ENCODE measurements at regions not wholly inside any gene's neighbourhood (a gene's known extent, or its start where the extent isn't known, plus 50 kb on each side); places are given as distances from the start of the nearest gene placed in this dataset.

DNA sequence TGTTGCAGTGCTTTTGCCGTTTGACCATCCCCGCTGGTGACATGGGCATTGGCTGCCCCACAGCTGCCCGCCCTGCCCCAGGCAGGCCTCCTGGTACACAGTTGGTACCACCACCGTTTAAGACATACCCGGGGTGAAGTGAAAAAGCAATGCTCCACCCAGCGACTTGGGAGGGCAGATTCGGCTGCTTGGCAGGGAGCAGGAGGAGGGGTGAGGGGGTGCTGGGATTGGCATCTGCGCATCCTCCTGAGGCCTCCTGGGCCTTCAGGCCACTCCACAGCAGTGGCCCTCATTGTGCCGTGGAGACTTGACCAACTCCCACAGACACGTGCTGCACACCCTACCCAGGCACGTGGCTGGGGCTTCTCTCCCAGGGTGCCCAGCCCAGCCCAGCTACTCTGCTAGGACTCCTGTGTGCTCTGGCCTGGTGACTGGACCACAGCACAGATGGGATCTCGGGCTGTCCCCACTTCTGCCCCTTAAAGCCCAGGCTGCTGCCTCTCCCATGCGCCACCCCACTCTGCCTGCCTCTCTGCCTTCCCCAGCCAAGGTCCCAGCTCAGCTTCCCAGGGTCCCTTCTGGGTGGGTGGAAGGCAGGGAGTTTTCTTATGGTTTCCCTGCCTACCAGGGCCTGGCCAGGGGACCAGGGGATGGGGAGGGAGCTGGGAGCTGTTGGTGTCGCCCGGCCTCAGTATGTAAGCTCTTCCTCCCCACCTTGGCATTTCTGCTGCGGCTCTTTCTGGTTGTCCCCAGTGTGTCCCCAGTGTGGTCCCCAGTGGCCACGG, 157.0 kb upstream of the HS6ST1 start:
- peak; percentile 14 for DNase-seq

DNA sequence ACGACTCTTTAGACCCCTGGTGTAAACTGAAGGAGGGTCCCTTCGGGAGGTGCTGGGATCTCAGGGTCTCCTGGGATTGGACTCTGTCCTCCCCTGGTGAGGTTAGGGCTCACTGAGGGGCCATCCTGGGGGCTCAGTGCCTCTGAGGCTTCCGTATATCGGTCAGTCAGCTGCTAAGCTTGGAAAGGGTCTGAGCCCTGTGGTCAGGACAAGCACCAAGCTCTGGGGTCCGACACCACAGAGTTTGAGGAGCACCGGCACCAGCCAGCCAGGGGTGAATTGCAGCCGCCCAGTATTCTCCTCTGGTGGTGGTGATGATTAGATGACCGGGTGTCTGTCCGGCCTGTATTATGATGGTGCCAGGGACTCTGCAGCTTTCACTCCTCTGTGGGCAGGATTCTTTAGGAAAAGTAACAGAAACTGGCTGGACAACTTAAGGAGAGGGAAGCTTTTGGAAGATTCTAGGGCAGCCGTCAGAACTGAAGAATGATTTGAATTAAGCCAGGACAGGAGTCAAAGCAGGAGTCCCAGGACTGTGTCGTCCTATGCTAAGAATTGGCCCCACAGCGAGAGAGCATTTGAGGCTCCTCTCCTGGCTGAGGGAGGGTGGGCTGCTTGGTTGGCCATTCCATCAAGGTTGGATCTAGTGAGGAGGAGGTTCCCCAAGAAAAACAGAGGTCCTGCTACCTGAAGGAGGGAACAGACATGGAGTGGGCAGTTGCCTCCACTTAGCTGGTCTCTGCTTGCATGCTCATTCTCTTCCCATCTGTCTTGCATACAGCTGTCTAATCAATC, 158.6 kb upstream of the HS6ST1 start:
- DNase-seq, result peak; percentile 14

DNA sequence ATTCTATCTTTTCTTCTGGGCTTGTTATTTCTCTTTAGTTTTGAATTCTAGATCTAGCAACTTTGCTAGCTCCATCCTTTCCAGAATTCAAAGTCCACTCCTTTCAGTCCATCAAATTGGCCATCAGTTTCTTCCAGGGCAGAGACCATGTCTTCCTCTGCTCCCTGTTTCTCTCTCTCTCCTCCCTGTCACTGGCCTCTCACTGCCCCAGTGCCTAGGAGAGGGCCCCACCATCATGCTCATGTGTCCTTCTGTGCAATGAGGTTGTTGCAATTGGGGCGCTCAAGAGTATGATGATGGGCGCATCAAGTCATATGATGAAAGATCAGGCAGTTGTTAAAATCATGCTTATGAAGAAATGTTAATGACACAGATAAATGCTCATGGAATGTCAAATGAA, 159.2 kb upstream of the HS6ST1 start:
- no peak for DNase-seq

DNA sequence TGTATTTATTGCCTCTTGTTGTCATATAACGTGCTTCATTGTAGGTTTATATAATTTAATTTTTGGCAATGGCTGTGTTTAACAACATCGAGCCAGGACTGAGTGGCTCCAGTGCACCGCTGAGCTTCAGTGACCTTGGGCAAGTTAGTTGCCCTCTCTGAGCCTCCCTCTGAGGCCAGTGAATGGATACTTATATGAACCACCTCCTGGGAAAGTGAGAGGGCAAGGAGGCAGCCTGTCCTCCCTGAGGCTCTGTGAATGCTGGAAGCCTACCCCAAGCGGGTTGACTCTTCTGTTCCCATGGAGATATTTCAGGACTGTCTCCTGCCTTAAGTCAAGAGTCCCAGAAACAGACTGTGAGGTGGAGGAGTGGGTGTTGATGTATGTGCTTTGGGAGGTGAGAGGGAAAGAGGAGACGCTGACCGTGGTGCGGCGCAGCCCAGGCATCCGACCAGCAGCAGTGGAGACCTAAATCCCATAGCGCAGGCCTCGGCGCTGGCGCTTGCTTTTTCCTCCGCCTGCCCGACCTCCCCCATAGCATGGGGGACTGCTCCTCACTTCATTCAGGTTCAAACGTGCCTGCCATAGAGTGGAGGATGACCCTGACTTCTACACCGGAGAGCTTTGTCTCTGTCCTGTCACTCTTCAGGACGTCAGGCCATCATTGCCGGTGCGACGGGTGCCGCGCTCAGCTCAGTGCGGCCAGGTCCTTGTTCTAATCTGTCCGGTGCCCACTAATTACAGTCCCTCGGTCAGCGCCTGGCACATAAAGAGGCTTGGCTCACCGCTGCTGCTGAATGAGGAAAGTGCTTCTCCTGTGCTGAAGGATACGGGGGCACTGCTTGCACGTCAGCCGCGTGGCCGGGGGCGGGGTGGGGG, 167.3 kb upstream of the HS6ST1 start:
- no peak for DNase-seq

DNA sequence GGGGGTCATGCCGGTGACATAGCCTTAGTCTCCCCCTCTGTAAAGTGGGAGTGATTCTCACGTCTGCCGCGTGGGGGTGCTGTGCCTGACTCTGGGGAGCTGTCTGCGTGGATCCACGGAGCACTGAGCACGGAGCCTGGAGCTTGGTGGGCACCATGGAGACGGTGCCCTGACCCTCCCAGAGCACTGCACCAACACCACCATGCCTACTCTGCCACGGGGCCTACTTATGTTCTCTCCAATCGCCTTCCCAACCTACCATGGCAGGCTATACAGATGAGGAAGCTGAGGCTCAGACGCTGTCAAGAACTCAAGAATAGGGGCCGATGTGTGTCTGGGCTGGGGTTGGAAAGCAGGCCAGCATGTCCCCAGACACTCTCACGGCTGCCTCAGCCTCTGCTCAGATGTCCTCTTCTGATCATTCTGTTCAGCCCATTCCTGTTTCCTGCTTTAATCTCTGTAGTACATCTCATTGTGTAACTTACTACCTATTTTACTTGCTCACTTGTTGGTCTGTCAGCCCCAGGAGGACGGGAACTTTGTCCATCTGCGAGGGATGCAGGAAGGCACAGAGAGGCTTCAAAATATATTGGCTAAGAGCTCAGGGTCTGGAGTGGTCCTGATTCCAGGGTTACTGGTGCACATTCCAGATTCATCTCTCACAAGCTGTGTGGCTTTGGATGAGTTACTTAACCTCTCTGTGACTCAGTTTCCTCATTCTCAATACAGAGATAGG, 168.1 kb upstream of the HS6ST1 start:
- DNase-seq, result no peak

DNA sequence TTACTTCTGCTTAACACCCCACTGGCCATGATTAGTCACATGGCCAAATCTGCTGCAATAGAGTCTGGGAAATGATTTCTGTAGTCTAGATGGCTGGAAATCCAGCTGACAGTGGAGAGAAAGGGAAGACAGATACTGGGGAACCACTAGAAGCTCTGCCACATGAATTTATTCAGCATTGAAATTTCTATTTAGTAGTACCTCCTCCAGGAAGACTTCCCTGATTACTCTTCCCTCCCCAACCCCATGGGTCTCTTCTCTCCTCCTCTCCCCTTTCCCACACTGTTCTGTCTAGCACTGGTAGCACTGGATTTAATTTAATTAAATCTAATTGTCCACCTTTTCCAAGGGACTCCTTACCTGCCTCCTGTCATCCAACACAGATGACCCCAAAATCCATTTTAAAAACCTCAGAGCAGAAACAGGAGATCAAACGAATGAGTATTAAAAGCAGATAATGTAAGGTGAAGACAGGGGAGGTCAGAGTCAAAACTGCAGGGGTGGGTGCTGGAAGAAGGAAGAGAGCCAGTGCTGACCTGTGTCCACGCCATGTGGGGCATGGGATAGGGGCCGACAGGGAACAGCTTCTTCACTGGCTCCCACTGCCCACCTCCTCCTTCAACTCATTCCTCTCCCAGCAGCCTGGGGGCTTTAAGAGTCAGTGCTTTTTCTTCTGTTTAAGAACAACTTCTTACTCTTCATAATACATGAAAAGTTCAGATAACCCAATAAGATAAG, 169.2 kb upstream of the HS6ST1 start:
- DNase-seq, result peak; percentile 6

DNA sequence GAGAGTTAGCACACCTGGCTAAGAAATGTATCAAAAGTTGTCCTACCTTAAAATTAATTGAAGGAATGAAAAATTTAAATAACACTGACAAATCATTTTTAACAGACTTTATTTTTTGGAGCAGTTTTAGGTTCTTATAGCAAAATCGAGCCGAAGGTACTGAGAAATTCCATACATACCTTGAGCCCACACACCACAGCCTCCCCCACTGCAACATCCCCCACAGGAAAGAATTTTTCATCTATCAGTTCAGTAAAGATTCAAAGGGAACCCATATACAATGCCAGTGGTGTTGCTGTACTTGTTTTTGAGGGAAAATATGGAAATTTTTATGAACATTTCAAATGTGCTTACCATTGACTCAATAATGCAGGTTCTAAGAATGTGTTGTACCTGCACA, 169.8 kb upstream of the HS6ST1 start:
- DNase-seq, result no peak

DNA sequence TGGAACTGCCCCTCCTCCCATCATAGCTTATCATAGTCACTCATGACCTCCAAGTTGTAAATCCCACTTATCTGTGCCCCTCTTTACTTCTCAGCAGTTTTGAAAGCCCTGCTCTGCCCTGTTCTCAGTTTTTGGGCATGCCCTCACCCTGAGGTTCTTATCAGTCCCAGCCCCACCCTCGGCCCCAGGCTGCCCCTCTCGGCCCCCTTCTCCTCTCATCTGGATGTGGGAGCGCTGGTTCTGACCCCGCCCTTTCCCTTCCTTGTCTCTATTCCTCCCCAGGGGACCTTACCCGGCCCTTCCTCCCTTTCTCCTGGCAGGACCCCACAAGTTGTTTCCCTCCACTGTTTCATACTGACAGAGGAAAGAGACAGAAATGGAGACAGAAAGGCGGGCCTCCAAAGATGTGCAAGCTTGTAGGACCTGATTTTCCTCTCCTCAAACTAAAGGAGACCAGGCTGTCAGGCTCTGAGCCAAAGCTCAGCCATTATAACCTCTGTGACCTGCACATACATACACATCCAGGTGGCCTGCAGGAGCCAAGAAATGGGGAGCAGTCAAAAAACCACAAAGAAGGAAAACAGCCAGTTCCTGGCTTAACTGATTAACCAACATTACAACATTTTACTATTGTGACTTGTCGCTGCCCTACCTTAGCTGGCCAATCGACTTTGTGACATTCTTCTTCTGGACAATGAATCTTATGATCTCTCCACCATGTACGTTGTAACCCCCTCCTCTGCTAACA, 171.0 kb upstream of the HS6ST1 start:
- DNase-seq, result no peak

DNA sequence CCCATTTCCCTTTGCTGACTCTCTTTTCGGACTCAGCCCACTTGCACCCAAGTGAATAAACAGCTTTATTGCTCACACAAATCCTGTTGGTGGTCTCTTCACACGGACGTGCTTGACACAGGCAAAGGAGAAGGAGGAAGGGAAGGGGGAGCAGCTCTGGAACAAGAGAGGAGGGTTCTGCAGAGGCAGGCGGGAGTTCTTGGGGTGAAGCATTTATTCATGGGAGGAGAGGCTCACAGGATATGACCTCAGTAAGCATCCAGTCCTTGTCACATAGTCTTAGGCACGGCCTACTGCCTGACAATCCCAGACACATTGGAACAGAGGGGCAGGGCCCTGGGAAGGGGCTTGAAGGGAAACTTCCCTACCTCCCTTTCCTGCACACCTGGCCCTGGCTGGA, 171.7 kb upstream of the HS6ST1 start:
- DNase-seq, result no peak

DNA sequence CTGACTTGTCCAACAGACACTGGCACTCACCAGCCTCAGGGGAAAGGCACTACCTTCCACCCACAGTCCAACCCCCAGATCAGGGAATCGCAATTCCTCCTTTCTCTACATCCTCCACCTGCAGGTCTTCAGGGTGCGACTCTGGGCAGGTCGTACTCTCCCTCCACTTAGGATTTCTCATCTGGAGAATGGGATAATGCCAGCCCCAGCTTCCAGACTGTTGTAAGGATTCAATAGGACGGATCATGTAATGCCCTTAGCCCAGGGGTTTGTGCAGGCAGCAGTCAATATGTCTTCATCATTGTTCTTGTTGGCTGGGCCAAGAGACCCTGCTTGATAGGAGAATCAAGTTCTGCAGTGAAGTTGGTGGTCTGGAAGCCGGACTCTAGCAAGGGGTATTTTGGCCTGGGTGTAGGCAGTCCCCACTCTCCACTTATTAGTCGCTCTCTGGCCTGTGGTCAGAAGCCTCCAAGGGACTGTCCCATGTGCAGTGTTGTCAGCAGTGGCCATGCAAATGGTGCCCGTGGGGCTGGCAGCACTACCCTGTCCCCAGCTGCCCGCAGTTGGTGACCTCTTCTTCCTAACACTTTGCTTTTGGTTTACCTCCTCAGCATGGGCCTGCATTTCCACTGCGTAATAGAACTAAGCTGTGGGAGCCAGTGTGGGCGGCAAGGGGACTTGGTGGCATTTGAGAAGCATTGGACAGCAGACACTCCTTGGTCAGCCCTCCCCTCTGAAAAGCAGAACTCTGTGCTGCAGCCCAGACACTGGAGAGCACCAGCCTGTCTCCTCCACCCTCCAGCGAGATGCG, 172.4 kb upstream of the HS6ST1 start:
- DNase-seq, result no peak

DNA sequence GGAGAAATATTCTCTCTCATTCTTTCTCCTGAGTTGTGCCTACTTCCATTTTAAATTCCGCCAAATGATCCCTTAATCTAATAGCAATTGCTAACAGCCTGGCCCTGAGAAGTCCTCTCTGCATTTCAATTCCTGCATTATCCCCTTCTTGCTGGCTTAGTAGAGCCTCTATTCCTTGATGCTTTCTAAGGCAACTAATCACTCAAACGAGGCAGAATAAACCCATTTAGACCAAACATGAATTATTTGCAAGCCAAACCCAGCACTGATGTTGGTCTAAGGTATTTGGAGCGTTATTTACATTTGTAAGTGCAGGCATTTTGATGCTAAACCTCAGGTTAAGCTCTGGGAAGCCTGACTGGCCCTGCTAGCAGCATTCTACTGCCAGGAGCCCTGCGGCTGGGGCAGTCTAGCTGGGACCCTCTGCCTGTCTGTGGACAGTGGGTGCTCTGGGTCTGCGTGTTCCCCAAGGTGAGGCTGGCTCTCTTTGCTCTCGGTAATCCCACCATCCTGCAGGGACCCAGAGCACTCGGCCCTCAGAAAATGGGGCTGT, 173.1 kb upstream of the HS6ST1 start:
- no peak for DNase-seq

DNA sequence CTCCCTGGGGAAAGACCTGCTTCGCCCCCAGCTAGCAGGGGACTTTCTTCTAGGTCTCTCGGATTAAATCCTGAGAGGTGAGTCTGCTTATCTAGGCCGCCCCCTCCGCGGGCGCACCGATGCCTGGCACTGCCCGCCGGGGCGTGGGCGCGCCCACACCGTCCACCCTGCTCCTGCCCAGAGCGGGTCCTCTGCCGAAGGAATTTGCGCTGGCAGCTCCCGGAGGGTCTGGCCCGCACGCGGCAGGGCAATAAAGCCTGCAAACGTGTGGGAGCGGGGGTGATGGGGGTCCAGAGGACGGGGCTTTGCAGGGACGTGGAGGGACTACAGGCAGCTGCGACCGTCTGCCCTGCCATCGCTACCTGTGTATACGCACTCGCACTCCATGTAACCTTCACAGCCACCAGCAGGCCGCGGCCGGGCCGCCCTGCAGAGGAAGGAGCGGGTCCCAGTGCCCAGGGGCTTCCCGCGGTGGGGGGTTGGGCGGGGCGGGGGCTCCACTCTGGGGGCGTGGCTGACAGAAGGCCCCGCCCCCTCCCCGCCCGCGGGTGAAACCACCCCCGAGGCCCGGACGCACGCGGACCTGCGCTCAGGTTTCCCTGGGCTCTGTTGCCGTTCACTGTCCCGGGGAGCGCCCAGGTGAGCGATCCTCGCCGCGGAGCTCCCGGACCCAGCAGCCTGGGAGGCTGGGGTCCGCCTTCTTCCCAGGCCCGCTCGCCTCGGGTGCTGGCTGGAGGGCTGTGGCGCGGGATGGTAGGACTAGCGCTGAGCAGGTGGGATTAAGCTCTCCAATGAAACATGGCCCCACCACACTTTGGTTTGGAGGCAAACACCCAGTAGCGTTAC, 174.5 kb upstream of the HS6ST1 start:
- no peak for DNase-seq

DNA sequence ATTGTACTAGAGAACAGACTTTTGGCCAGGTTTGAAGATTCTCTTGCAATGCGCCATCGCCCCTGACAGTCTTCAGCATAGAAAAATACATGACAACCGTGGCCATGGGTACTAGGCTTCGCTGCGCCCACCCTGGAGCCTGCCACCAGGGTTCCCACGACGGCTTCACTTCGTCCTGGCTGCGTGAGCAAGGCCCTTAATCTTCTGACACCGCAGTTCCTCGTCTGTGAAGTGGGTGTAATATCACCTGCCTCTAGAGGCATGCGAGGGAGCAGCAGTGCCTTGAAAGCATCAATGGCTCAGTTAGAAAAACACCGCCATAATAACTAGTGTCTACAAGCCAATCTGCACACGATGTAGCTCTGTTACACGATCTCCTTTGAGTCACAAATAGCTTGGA, 175.2 kb upstream of the HS6ST1 start:
- DNase-seq, result peak; percentile 2

DNA sequence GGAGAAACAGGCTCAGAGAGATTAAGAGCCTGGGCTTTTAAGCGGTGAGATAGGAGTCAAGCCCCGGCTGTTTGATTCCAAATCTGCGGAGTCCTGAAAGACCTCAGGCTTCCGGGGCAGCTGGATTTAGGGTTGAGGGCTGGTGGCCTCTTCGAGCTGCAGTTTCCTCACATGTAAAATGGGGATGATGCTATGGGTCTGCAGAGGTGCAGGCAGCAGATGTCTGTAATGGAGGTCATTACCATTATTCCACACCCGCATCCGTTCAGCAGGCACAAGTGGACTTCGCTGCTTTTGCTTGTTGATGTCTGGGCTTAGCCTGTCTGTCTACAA, 175.6 kb upstream of the HS6ST1 start:
- DNase-seq, result peak; percentile 14

DNA sequence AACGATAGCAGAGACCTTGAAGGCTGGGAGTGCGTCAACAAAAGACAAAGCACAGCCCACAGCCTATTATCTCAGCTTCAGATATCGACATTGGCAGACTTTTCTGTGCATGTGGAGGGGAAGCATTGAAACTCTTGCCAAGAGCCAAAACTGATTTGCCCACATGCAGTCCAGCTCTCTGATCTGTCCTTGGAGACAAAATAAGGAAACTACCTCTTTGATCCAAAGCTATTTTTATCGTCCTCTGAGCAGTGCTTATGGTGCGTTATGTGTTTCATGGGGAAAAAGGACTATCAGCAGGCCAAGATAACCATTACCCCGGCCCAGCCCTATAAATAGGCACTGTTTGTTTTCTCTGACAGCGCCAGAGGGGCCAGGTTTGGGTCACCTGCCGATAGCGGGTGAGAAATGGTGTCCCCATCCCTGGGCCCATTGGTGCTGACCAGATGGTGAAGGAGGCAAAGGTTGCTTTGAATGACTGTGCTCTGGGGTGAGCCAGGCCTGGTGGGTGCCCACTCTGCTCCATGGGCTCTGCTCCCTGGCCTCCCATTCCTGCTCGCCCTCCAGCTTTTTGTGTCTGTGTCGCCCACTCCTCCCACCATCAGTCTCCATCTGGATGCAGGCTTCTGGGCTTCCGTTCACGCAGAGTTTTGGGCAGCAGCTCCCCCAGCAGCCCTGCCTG, 176.1 kb upstream of the HS6ST1 start:
- DNase-seq, result no peak

DNA sequence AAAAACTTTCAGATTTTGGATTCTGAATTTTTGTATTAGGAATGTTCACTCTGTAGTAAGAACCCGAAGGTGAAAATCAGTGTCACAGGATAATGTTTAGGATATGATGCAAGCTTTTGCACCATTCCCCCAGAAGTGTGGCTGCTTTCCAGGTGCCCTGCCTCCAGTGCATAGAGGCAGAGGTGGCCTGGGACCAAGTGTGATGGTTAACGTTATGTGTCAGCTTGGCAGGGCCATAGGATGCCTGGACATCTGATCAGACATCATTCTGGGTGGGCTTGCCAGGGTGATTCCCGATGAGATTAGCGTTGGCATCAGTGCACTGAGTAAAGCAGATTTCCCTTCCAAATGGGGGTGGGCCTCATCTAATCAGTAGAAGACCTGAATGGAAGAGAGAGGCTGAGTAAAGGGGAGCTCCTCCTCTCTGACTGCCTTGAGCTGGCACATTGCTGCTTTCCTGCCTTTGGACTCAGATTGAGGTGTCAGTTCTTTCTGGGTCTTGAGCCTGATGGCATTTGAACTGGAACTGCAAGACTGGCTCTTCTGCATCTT, 177.4 kb upstream of the HS6ST1 start:
- DNase-seq, result no peak

DNA sequence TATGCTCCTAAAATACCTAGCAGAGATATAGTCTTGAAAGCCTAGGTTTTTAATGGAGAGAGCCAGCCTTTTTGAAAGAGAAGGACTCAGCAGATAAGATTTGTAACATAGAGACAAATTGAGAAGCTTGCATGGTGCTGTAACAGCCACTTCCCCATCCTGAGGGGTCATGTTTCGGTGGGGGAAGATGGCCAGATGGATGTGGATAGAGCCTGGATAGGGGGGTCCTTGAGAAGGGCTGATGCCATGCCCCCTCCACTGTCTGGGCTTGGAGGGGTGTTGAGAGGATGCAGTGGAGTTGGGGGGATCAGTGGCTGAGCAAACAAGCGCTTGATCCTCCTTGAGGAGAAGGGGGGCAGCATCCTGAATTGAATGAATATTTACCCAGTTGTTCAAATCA, 178.0 kb upstream of the HS6ST1 start:
- DNase-seq, result no peak

DNA sequence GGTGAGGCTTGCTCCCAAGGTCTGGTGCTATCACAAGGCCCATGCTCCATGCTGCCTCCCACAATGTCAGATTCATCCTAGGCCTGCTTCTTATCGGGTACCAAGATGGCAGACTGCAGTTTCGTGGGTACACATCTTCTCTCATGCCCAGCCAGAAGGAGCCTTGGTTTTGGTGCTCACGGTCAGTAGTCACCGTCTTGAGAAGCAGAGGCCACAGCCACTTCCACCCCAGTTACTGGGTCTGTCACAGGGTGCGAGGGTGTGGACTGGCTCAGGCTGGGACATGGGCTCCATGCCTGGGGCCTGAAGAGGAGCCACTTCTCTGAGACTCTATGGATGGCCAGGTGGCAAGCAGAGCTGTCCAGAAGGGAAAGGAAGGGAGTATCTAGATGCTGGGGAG, 178.8 kb upstream of the HS6ST1 start:
- peak; percentile 5 for DNase-seq

Measured in stimulated activated CD8-positive, alpha-beta memory T cell treated with anti-CD3 and anti-CD28 coated beads, Interleukin-4, amount 100 ng/mL, for 48 hours (primary cell).